ENCODE measurements at regions not wholly inside any gene's neighbourhood (a gene's known extent, or its start where the extent isn't known, plus 50 kb on each side); places are given as distances from the start of the nearest gene placed in this dataset.

DNA sequence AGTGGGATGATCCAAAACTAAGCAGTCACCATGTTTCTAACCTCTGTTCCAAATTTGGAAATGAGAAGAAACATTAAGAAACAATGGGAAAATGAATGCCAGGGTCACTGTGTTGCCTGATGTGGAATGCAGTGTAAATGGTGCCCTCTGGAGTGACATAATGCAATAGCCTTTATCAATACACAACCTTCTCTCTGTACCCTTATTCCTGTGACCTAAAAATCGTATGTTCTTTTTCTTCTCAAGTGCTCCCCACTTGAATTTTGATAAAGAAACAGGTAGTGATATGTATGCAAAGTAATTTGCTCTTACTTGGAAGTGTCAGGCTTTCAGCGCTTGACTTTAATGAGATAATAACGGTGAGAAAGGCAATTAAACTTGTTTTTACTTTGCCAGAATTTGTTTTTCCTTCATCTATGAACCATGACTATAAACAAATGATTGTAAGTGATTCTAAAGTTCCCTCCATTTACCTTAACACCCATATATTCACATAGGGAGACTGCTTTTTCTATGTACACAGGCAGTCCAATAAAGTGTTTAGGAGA is 145.8 kb upstream of the THRB start:
- DNase-seq (ENCODE audit: low read depth) = peak; percentile 5

DNA sequence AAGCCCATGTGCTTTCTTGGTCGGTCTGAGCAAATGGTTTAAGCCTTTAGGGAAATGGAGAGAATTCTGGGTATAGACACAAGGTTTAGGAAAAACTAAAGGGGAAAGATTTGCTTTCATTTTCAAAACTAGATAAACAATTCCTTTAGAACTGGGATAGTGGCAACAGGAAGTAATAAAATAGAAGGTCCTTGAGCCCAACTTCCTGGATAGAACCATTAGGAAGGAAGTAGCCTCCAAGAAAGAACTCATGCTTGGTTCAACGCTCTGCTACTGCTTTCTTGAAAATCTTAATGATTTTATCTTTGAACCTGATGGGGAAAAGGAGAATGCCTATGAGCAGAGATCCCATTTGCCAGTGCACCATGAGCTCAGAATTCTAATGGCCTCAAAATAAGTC is 147.0 kb upstream of the THRB start:
- no peak for DNase-seq (ENCODE audit: low read depth)

DNA sequence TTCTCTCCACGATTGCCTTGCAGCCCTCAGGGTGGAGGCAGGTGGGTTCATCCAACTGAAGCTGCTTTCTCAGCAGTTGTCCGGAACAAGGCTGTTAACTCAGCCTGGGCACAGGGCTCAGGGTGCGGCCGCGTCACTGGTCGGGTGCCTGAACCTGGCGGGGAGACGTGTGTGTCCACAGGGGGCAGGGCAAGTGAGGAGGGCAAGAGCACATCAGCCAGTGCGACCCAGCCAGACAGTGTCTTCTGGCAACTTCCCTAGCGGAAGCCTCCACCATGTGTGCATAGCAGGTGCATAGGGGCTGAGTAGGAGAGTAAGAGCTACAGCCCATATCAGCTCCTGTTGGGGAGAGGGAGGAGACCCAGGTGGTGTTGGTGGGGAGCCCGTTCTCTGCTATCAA is 150.4 kb upstream of the THRB start:
- no peak for DNase-seq (ENCODE audit: low read depth)

DNA sequence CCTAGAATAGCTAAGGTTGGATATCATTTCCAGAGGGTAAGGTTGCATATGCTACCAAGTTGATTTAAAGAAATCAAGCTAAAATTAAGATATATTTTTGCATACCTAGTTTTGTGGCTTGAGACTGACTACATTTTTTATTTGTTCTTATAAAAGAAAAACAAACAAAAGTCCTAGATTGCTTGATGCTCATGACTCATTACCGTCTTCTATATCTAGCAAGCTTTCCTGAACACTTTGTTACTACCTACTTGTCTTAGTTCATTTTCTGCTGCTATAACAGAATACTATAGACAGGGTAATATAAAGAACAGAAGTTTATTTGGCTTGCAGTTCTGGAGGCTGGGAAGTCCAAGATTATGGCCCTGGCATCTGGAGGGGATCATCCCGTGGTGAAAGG is 152.1 kb upstream of the THRB start:
- no peak for DNase-seq (ENCODE audit: low read depth)

DNA sequence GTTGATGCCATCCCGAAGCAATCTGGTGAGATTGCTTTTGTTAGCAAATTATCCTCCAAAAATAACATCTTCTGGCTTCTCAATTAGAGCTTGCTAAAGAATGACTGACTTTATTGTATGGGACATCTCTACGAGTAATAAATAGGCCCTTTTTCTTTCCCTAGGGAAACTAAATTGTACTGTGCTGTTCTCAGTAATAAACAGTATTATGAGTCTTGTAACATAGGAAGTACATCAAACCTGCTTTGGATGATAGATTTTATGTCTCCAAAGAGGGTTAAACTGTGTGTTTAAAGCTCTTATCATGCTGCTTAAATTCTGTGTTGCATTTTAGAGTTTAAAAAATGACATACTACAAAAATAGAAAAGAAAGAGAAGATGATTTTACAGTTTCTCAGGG is 153.4 kb upstream of the THRB start:
- DNase-seq (ENCODE audit: low read depth) = no peak

DNA sequence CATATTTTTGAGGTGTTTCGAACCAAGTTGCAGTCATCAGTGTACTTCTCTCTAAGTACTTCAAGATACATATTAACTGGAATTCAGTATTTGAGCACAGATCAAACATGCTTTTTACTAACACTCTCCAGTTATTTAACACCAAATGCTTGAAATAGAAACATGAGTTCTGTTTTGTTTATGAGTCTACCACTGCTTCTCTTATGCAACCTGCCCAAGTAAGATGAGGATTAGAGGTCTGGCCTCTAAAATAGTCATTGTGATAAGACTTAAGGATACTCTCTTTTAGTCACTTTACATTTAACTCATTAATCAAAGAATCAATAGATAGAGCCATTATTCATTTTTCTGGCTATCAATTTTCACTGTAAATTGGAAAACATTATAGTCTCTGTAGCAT is 156.2 kb upstream of the THRB start:
- no peak for DNase-seq (ENCODE audit: low read depth)

DNA sequence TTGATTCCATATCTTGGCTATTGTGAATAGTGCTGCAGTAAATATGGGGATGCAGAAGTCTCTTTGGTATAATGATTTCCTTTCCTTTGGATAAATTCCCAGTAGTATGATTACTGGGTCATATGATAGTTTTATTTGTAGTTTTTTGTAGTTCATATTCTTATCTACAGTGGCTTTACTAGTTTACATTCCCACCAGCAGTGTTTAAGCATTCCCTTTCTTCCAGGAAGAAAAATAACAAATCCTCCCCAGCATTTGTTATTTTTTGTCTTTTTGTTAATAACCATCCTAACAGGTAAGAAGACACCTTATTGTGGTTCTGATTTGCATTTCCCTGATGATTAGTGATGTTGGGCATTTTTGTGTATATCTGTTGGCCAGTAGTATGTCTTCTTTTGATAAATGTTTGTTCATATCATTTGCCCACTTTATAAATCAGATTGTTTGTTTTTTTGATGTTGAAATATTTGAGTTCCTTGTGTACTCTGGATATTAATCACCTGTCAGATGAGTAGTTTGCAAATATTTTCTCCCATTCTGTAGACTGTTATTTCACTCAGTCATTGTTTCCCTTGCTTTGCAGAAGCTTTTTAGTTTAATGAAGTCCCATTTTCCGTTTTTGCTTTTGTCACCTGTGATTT is 163.3 kb upstream of the THRB start:
- no peak for DNase-seq (ENCODE audit: low read depth)

DNA sequence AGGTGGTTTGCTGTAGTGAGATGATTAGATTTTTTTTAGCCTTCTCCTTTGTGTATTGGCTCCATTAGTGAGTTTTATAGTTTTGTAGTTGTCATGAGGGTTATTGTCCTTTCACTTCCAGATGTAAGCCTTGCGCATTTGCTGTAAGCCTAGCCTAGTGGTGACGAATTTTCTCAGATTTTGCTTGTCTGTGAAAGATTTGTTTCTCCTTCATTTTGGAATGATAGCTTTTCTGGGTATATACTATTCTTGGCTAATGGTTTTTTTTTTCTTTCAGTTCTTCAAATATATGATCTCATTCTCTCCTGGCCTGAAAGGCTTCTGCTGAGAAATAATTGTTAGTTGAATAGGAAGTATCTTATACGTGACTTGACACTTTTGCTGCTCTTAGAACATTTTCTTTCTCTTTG is 166.5 kb upstream of the THRB start:
- DNase-seq (ENCODE audit: low read depth) = no peak

DNA sequence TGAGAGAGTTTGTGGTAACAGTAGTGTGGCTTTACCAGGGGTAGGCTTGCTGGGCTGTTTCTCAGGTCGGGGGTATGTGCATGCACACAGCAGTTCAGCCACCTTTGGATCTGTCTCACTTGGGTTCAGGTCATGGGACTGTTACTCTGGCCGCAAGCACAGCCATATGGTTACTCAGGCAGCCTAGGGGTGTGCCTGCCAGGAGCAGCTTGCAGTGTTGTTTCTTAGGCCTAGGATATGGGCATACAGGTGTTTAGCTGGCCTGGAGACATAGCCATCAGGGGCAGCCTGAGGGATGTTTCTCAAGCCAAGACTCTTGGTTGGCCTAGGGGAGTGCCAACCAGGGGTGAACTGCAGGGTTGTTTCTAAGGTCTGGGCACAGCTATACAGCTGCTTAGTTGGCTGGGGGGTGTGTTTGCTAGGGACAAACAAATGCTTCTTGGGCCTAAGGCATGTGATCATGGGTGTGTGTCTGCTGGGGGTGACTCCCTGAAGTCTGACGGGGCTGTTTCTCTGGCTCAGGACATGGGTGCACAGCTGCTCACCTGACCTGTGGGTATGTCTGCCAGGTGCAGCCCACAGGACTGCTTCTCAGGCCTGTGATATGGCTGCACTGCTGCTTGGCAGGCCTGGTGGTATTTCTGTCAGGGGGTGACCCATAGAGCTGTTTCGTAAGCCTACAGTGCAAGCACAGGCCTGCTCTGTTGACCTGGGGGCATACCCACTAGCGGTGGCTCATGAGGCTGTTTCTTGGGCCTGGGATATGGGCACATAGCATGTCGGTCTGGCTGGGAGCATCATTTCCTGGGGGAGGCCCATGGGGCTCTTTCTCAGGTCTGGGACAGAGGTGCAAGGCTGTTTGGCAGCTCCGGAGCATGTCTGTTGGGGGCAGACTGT is 168.0 kb upstream of the THRB start:
- no peak for DNase-seq (ENCODE audit: low read depth)

DNA sequence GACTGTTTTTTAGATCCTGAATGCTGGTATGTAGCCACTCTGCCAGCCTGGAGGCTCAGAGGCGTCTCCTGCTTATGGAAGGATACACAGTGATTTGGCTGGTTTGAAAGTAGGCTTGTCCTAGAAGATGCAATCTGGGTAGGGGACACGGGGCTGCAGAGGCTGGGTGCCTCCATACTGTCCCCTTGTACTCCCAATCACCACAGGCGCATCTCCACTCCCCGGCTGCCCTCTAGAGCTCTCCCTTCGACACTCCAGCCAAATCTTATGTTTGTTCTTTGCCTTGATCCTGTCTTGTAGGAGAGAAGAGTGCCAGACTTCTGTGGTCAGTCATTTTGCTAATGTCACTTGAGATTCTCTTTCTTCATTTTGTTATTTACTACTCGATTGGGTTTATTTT is 168.8 kb upstream of the THRB start:
- no peak for DNase-seq (ENCODE audit: low read depth)

DNA sequence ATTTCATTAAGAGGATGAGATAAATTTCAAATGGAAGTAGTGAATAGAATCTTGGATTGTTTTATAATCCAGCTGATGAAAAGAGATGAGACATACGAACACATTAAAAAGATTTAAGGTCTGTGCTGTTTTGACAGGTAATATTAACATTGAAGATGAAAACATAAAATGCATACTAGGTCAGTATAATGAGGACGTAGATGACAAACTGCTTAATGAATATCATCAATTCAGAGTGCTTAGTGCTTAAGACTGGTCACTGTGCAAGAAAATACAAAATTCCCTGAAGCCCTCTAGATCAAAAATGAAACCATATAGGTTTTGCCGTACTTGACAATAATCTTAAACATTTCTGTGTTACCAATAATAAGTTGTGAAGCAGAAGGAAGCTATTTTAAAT is 173.4 kb upstream of the THRB start:
- no peak for DNase-seq (ENCODE audit: low read depth)

DNA sequence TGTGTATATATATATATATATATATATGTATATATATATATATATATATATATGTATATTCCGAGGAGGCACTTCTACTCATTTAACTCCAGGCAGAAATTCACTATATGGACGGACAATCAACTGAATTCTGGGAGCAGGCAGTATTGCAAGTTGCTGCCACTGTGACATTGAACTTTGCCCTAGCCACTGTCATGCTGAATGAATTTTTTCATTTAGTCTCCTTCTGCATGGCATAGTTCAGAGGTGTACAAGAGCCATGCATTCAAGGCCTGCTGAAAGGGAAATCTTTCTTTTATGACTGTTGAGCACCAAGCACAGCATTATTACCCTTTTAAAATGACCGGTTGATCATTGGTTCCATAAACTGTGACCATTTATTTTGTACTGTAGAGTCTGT is 176.2 kb upstream of the THRB start:
- no peak for DNase-seq (ENCODE audit: low read depth)

DNA sequence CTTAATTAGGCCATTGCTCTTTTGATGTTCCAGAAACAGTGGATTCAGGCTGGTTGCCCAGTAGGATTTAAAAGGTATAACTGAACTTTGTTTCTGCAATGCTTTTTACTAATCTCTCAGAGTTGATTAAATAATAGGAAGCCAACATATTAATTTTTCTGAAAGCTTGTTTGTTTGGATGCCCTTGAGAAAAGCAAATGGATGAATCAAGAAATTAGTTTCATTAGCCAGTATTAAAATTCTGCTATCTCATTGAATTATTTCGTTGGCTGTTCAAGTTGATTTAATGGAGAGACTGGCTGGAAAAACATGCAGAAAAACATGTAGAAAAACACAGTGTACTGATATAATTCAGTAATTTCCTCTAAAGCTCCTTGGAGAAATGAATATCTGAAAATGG is 178.9 kb upstream of the THRB start:
- DNase-seq (ENCODE audit: low read depth) = no peak

DNA sequence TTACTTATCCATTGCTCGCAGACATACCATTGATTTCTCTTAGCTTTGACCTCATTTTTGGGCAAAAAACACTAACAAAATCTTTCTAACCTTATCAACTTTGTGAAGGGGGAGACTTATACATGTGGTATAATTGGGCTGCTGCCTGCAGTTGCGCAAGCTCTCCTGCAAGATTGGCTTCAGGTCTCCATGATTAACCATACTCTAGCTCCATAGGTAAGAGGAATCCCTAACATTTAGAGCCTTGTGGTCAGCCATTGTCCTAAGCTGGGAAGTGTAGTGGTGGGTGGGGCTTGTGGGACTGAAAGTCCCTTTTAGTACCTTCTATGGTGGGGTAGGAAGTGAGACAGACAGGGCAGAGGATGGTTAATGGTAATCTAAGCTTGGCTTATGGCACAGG is 179.6 kb upstream of the THRB start:
- DNase-seq (ENCODE audit: low read depth) = no peak

DNA sequence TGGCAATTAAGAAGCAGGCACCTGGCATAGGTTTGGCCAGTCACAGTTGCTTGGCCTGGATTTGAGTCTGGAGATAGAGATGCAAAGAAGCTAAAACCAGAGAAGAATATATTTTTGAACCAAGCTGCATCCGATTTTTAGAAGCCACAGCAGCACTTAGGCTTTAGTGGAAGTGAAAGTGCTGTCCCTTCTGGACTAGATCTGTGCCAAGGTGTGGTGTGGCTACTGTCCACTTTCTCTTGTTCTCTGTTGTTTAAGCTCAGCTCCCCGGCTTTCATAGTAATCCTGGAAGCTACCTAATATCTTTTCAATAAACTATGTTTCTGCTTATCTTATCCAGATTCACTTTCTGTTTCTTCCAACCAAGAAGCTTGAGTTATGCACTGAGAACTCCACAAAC is 183.4 kb upstream of the THRB start:
- DNase-seq (ENCODE audit: low read depth) = no peak

DNA sequence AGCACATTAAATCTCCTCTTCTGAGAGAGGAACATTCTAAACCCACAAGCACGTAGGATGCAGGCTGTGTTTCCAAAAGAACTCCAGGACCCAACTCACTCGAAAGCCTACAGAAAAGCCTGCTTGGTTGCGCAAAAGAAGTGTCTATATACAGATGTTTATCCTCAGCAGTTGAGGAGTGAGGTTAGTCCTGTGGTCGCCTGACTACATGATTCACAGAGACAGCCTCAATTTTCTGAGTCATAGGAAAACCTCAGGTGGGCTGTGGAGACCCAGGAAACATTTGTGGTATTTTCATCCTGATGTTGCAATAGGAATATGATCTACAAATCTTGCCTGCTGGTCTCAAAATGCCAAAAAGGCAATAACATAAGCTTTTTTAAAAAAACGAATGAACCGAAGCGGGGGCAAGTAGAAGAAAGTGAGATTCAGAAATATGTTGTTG is 183.8 kb upstream of the THRB start:
- DNase-seq (ENCODE audit: low read depth) = peak; percentile 85

DNA sequence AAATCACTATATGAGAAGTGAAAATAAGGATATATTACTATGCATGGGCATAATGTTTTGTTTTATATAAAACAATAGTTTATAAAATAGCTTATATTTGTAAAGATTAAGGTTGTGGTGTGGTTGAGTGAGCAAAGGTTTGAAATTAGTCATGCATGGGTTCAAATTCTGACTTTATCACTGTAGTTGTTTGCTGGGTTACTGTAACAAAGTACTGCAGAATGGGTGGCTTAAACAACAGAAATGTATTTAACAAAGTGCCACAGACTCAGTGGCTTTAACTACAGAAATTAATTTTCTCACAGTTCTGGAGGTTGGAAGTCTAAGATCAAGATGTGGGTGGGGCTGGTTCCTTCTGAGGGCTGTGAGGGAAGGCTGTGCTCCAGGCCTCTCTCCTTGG is 184.8 kb upstream of the THRB start:
- DNase-seq (ENCODE audit: low read depth) = no peak

DNA sequence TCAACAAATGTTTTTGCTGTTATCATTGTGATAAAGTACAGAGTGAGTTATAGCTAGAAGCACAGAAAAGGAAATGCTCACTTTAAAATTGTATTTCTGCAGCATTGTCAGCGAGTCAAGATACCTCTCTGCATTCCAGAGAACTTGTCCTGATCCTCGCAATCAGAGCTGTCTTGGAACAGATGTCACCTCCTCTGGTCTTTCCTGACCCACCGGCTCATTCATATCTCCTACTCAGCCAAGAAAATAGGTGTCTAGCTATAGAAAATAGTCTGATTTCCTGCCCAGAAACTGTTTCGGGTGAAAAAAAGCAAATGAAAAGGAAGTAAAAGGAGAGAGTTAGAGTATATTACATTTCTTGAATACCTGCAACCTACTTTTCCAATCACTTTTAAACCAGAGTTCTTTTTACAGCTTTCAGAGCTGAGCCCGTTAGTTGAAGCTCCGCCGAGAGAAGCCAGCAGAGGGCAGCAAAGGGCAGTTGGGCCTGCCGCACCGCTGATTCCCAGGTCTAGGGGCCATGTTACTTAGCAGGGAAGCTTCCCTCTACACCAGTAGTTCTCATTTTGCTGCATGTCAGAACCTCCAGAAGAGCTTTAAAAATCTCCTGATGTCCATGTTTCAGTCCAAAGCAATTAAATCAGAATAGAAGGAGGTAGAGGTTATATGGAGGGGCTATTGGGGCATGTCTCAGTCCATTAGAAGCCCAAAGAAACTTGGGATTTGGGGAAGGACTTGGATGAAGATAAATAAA is 185.7 kb upstream of the THRB start:
- DNase-seq (ENCODE audit: low read depth) = peak; percentile 38

DNA sequence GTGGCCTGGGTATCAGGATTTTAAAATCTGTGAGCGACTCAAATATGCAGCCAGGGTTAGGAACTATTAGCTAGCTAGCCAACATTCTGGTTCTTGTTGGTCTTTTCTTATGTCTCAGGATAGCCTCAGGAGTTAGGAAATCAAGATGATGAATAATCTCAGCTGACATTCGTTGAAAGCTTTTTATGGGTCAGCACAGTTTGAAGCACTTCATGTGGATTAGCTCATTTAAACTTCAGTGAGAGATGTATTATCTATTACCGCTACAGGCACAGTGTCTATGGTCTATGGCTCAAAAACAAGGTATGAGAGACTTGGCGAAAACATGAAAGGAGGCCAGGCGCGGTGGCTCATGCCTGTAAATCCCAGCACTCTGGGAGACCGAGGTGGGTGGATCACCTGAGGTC is 187.5 kb upstream of the THRB start:
- DNase-seq (ENCODE audit: low read depth) = peak; percentile 51

DNA sequence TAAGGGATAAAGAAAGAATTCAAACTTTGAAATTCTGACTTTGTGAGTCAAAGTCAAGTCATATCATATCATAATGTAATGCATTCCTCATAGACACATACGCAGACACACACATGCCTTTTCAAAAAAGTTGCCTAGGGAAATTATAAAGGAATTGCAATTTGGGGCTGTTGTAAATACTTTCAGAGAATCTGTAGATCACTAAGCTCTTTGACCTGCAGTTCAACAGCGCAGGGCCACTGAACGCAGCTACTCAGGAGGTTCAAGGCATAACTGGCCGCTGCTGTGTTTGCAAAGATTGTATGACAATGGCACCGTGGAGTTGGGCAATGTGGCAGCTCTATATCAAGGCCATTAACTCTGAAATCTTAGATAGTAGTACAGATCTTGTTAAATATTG is 188.4 kb upstream of the THRB start:
- no peak for DNase-seq (ENCODE audit: low read depth)

DNA sequence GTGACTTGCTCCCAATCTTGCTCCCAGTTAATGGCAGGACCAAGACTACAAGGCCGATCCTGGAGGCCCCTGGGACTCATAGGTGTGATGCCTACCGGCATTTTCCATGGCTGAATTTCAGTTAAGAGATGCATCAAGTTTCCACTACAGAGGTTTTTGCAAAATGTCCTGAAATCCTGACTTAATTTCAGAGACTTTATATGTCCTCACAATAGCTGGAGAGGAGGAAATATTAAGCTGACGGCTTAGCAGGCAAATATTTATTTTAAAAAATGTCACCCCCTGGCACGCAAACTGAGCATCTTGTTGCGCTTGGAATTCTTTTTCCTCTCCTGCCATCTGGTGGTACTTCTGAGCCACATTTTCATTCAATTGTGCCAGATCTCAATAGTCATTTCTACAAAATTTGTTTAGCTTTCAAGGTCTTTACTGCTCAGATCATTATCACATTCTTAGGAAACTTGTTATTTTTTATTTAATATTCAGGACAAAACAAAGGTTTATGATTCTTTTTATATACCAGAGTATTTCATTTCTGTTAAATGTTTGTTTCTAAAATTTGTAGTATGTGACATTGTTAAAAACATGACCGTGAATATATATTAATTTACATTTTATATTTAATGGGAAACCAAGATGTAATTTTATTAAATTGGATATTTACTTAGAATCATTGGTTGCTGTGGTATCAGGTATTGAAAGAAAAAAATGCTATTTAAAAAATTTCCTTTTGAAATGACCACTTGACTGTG is 189.2 kb upstream of the THRB start:
- DNase-seq (ENCODE audit: low read depth) = peak; percentile 51
